Osteoblast (primary cell): ENCODE measurements at regions not wholly inside any gene's neighbourhood (a gene's known extent, or its start where the extent isn't known, plus 50 kb on each side); places are given as distances from the start of the nearest gene placed in this dataset.

ENCODE experiments used
- DNase-seq: peaks from one replicate; pipeline ENCODE4 v3.0.0; 2011; ENCODE audit warnings: low spot score, mixed read lengths; ENCODE audit not compliant: insufficient read length; ENCODE audit errors: missing footprints
- H2AFZ ChIP-seq: 2 replicates; pipeline ENCODE4 v1.6.0; 2011; ENCODE audit warnings: mild to moderate bottlenecking, low read length
- H3K27ac ChIP-seq: 2 replicates; pipeline ENCODE4 v1.5.1; 2011; ENCODE audit warnings: mild to moderate bottlenecking, low read depth, low read length, moderate library complexity
- H3K27me3 ChIP-seq: 2 replicates; pipeline ENCODE4 v1.6.0; 2012; ENCODE audit warnings: mild to moderate bottlenecking, control low read depth, inconsistent platforms, low read length, moderate library complexity; ENCODE audit not compliant: insufficient read depth
- H3K36me3 ChIP-seq: 2 replicates; pipeline ENCODE4 v1.5.1; 2011; ENCODE audit warnings: mild to moderate bottlenecking, low read length, control low read depth, moderate library complexity; ENCODE audit not compliant: insufficient read depth
- H3K4me1 ChIP-seq: 2 replicates; pipeline ENCODE4 v1.5.1; 2011; ENCODE audit warnings: mild to moderate bottlenecking, low read length, control low read depth, moderate library complexity; ENCODE audit not compliant: insufficient read depth
- H3K4me2 ChIP-seq: 2 replicates; pipeline ENCODE4 v1.6.0; 2011; ENCODE audit warnings: mild to moderate bottlenecking, low read length; ENCODE audit not compliant: insufficient read depth
- H3K4me3 ChIP-seq: fragments of 200-600 bp; sonication (generic); 3 replicates; pipeline ENCODE4 v1.5.1; 2012; ENCODE audit warnings: mild to moderate bottlenecking, low read length, inconsistent platforms; ENCODE audit not compliant: insufficient read depth
- H3K79me2 ChIP-seq: 2 replicates; pipeline ENCODE4 v1.6.0; 2012; ENCODE audit warnings: mild to moderate bottlenecking, low read length, control low read depth, inconsistent platforms; ENCODE audit not compliant: insufficient read depth
- H3K9me3 ChIP-seq: 2 replicates; pipeline ENCODE4 v1.5.1; 2011; ENCODE audit warnings: low read depth, low read length, control low read depth
- H4K20me1 ChIP-seq: 2 replicates; pipeline ENCODE4 v1.6.0; 2012; ENCODE audit warnings: mild to moderate bottlenecking, low read length, control low read depth; ENCODE audit not compliant: insufficient read depth
- CTCF ChIP-seq: IDR thresholded peaks from 2 replicates; pipeline ENCODE4 v1.5.1; 2011; ENCODE audit warnings: mild to moderate bottlenecking, low read depth, low read length, moderate library complexity; ENCODE audit errors: extremely low read depth

GRCh38 chr1:172717722-172718465, 59.0 kb downstream of the FASLG start:
- Histone ChIP-seq H4K20me1 (no peaks in the 10 kb centered on the region), H3K4me2 (no peak overlapping the region), H2AFZ (peak overlapping the region; percentile 45), H3K36me3 (no peaks in the 10 kb centered on the region), H3K4me3 (no peak overlapping the region), H3K9me3 (no peaks in the 10 kb centered on the region), H3K27me3 (no peaks in the 10 kb centered on the region), H3K79me2 (no peaks in the 10 kb centered on the region), H3K27ac (no peak overlapping the region), H3K4me1 (peaks cover 22% of the 10 kb centered on the region)
- peak; percentile 30 for DNase-seq
- TF ChIP-seq CTCF = no peak

- Histone ChIP-seq H3K27ac (peak overlapping the region; percentile 18), H3K9me3 (no peaks in the 10 kb centered on the region), H3K27me3 (no peaks in the 10 kb centered on the region), H2AFZ (peak overlapping the region; percentile 44), H3K4me1 (peaks cover 22% of the 10 kb centered on the region), H3K4me3 (peak overlapping the region; percentile 31), H3K79me2 (no peaks in the 10 kb centered on the region), H4K20me1 (no peaks in the 10 kb centered on the region), H3K4me2 (peak overlapping the region; percentile 71), H3K36me3 (no peaks in the 10 kb centered on the region)
- peak; percentile 25 for DNase-seq
- TF ChIP-seq CTCF = no peak
Observed at GRCh38 chr1:172719066-172719627, 60.2 kb downstream of the FASLG start.

- H3K4me3 ChIP-seq = peak overlapping the region; percentile 31
- no peaks in the 10 kb centered on the region for H3K79me2 ChIP-seq
- no peaks in the 10 kb centered on the region for H3K36me3 ChIP-seq
- no peak for DNase-seq
- peaks cover 22% of the 10 kb centered on the region for H3K4me1 ChIP-seq
- H3K27ac ChIP-seq = peak overlapping the region; percentile 18
- peak overlapping the region; percentile 71 for H3K4me2 ChIP-seq
- no peaks in the 10 kb centered on the region for H4K20me1 ChIP-seq
- TF ChIP-seq CTCF = peak; percentile 72
- H3K27me3 ChIP-seq = no peaks in the 10 kb centered on the region
- H2AFZ ChIP-seq = peak overlapping the region; percentile 84
- H3K9me3 ChIP-seq = no peaks in the 10 kb centered on the region
Observed at GRCh38 chr1:172719694-172720138, 60.8 kb downstream of the FASLG start.

- H3K79me2 ChIP-seq = no peaks in the 10 kb centered on the region
- no peak overlapping the region for H2AFZ ChIP-seq
- H3K4me2 ChIP-seq = no peak overlapping the region
- no peaks in the 10 kb centered on the region for H3K9me3 ChIP-seq
- no peaks in the 10 kb centered on the region for H3K27me3 ChIP-seq
- no peak for DNase-seq
- no peaks in the 10 kb centered on the region for H3K36me3 ChIP-seq
- no peak overlapping the region for H3K4me3 ChIP-seq
- no peak overlapping the region for H3K27ac ChIP-seq
- TF ChIP-seq CTCF = no peak
- no peaks in the 10 kb centered on the region for H4K20me1 ChIP-seq
- H3K4me1 ChIP-seq = peaks cover 22% of the 10 kb centered on the region
Observed at GRCh38 chr1:172720339-172720738, 61.4 kb downstream of the FASLG start.
